DMS114 treated with DMSO at 0.1 percent for 48 hours (cell line): ENCODE measurements at regions not wholly inside any gene's neighbourhood (a gene's known extent, or its start where the extent isn't known, plus 50 kb on each side); places are given as distances from the start of the nearest gene placed in this dataset.
"Not testable (repeated sequence)": the region's sequence is repeated elsewhere in the genome, so short reads cannot be mapped to it uniquely, and the experiment has no call there.

ENCODE experiments used
- DNase-seq: peaks from one replicate; lab custom pipeline; 2025; ENCODE audit not compliant: unreplicated experiment; lab: John Stamatoyannopoulos, UW

DNA sequence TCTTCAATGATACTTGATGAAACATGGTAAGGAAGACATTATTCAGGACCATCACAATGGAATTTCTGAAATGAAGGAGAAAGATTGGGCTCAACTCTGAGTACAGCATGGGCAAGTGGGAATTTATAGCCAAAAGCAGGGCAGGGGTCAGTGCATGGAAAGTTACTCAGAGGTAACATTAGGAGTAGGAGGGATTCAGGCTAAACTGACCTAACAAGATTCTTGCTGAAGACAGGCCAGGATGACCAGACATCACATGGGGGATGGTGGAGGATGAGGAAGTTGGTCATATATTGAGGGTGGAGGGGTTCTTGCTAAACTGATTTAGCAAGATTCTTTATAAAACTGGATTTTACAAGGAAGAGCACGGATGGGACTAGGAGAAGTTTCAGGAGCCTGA, 489.8 kb downstream of the ADCYAP1 start:
- no peak for DNase-seq

- no peak for DNase-seq
Measured at GRCh38 chr18:1394966-1395365, 490.3 kb downstream of the ADCYAP1 start.

DNA sequence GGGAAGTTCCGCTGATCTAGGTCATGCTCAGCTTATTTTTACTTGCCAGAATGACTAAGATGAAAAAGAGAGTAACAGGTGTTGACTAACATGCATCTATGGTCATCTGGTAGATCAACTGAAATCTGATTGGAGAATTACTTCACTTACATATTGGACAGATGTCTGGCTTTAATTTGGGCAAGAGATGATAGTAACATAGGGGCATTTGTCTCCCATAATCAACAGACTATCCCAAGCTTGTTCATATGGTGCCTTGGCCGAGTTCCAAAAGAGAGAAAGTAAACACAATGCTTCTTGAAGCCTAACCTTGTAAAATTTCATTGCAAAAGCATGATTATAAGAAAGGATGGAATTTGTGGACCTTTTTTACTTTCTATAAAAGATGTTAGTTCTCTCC, 503.7 kb downstream of the ADCYAP1 start:
- DNase-seq, result no peak

- no peak for DNase-seq
Measured at GRCh38 chr18:1412655-1413322, 508.1 kb downstream of the ADCYAP1 start.

GRCh38 chr18:1413323-1413675, 508.6 kb downstream of the ADCYAP1 start:
- no peak for DNase-seq

GRCh38 chr18:1416074-1416473, 511.4 kb downstream of the ADCYAP1 start:
- DNase-seq, result no peak

GRCh38 chr18:1421502-1421901, 516.8 kb downstream of the ADCYAP1 start:
- DNase-seq, result no peak

DNA sequence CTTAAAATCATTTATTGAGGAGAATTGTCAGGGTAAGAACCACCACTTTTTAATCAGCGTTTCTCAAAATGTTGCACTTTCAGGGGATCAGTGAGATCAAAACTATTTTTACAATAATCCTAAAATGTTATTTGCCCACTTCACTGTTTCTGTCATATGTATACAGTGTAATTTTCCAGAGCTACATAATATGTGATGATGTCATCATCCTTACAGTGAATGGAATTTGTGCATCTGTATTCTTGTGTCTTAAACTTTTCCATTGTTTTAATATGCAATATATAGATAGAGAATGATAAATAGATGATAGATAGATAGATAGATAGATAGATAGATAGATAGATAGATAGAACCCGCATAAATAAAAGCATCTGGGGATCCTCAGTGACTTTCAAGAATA, 518.0 kb downstream of the ADCYAP1 start:
- no peak for DNase-seq

GRCh38 chr18:1425679-1426078, 521.0 kb downstream of the ADCYAP1 start:
- no peak for DNase-seq

- DNase-seq, result no peak
Measured at GRCh38 chr18:1435487-1435886, 530.8 kb downstream of the ADCYAP1 start.

GRCh38 chr18:1436199-1436598, 531.5 kb downstream of the ADCYAP1 start:
- DNase-seq, result no peak

DNA sequence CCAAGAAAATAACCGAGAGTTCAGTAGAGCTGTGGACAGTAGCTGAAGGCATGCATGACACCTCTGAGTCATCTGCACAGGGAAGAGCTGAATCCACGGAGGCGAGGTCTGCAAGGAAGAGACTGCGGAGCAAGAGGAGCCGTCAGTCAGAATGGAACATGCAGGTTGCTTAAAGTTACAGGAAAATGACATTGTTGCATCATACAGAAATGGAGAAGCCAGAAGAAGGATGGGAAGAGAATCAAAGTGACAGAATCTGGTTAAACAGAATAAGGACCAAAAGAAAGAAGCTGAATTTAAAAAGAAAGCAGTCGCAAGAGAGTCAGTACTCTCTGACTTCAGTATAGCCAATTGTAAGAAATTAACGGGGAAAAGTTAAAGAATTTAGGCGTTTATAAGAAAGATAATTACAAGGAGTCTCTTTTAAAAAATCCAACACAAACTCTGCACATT, 533.8 kb downstream of the ADCYAP1 start:
- DNase-seq, result no peak

DNA sequence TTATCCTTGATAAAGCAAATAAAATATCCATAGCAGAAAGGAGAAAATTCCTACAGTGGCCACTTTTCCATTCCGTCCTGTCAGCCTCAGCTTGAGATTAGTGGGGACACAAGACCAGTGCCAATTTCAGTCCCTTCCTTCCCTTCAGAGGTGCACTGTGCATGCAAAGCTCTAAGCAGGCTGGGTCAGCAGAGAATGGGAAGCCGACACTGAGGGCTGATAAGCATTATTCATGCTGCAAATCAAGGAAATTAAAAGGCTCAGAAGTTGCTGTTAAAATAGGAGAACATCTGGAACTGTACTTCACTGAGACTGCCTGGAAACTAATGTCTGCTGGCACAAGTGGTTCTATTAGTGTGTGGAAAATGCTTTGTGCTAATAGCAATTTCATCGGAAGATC, 534.3 kb downstream of the ADCYAP1 start:
- DNase-seq, result no peak

DNA sequence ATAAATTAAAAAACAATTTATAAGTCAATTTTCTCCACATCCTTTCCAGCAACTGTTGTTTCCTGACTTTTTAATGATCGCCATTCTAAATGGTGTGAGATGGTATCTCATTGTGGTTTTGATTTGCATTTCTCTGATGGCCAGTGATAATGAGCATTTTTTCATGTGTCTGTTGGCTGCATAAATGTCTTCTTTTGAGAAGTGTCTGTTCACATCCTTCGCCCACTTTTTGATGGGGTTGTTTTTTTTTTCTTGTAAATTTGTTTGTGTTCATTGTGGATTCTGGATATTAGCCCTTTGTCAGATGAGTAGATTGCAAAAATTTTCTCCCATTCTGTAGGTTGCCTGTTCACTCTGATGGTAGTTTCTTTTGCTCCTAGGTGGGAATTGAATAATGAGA, 539.4 kb downstream of the ADCYAP1 start:
- not testable (repeated sequence) for DNase-seq

DNA sequence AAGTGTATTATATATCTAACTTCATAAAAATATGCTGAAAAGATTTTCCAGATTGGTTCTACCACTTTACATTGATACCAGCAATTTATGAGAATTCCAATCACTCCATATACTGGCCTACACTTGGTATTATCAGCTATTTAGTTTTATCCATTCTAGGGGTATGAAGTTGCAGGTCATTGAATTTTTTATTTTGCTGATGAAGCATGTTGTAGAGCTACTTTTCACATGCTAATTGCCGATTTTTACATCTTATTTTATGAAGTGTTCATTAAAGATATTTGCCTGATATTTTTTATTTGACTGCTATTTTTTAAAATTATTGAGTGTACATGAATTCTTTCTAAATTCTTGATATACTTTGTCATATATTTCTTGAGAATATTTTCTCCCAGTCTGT, 542.1 kb downstream of the ADCYAP1 start:
- DNase-seq, result no peak

DNA sequence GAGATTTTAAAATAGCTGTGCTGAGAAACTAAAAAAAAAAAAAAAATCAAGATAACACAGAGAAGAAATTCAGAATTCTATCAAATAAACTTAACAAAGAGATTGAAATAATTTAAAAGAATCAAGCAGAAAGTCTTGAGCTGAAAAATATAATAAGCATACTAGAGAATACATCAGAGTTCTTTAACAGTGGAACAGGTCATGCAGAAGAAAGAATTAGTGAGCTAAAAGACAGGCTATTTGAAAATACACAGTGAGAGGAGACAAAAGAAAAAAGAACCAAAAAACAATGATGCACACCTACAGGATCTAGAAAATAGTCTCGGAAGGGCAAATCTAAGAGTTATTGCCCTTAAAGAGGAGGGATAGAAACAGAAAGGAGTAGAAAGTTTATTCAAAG, 548.1 kb downstream of the ADCYAP1 start:
- no peak for DNase-seq

DNA sequence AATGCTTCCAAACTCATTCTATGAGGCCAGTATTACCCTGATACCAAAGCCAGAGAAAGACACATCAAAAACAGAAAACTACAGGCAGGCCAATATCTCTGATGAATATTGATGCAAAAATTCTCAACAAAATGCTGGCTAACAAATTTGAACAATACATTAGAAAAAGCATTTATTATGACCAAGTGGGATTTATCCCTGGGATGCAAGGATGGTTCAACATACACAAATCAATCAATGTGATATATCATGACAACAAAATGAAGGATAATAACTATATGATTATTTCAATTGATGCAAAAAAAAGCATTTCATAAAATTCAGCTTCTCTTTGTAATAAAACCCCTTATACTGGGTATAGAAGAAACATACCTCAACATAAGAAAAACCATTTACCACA, 550.9 kb downstream of the ADCYAP1 start:
- no peak for DNase-seq

GRCh38 chr18:1458547-1458946, 553.9 kb downstream of the ADCYAP1 start:
- no peak for DNase-seq

GRCh38 chr18:1463981-1464380, 559.3 kb downstream of the ADCYAP1 start:
- DNase-seq, result no peak

DNA sequence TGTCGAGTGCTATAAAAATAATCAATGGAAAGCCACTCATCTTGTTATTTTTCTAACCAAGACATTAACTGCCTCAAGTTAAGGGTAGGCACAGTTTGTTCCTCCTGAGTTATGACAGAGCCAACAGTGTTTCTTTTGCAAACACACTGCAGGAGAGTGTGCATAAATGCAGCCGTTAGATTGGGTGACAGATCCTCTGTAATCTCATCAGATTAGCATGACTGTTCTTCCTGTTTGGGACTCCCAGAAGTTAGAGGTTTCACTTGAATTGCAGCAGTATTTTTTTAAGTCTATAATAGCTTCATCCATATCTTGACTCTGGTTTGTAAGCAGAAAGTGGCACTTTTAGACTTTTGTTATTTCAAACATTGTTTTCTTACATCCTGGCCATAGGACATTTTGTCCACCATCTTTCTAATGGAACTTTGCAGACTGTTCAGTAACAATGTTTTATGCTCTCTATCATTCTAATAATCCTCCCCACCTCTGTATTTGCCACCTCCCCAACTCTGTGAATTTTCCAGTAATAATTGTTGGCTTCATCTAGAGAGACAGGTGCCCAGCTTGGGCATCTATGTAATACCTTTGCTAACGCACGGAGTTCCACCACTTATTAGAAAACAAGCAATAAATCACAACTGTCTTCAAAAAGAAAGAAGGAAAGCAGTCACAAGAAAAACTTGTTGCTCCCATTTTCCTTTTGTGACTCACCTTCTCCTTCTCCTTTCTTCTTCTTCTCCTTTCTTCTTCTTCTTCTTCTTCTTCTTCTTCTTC, 560.0 kb downstream of the ADCYAP1 start:
- no peak for DNase-seq

- no peak for DNase-seq
Measured at GRCh38 chr18:1466035-1466434, 561.4 kb downstream of the ADCYAP1 start.

- no peak for DNase-seq
Measured at GRCh38 chr18:1467461-1467964, 562.8 kb downstream of the ADCYAP1 start.

- DNase-seq, result no peak
Measured at GRCh38 chr18:1468550-1468949, 563.9 kb downstream of the ADCYAP1 start.
